ENCODE measurements at regions not wholly inside any gene's neighbourhood (a gene's known extent, or its start where the extent isn't known, plus 50 kb on each side); places are given as distances from the start of the nearest gene placed in this dataset.

DNA sequence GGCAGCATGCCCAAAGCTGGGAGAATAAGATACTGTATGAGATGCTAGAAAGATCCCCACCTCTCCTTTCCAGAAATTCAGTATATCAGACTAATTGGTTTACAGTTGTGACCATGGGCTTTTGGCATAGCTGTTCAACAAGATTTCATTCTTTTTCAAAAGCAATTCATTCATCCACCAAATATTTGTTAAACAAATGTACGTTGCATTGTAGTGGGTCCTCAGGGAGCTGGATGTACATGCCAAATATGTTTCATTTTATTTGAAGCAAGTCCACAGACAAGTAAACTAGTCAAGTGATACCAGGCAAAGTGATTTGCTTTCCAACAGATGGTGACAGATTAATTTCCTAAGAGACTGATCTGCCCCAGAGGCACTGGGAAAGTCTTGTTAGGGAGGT, 85.8 kb upstream of the ESR1 start:
- TF ChIP-seq POLR2A (IDR thresholded peaks at IDR 0.05) = no peak
- TF ChIP-seq EP300 (IDR thresholded peaks at IDR 0.05) = no peak
- TF ChIP-seq, protein P1, sequence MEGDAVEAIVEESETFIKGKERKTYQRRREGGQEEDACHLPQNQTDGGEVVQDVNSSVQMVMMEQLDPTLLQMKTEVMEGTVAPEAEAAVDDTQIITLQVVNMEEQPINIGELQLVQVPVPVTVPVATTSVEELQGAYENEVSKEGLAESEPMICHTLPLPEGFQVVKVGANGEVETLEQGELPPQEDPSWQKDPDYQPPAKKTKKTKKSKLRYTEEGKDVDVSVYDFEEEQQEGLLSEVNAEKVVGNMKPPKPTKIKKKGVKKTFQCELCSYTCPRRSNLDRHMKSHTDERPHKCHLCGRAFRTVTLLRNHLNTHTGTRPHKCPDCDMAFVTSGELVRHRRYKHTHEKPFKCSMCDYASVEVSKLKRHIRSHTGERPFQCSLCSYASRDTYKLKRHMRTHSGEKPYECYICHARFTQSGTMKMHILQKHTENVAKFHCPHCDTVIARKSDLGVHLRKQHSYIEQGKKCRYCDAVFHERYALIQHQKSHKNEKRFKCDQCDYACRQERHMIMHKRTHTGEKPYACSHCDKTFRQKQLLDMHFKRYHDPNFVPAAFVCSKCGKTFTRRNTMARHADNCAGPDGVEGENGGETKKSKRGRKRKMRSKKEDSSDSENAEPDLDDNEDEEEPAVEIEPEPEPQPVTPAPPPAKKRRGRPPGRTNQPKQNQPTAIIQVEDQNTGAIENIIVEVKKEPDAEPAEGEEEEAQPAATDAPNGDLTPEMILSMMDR (IDR thresholded peaks at IDR 0.05) = no peak
